ENCODE measurements at regions not wholly inside any gene's neighbourhood (a gene's known extent, or its start where the extent isn't known, plus 50 kb on each side); places are given as distances from the start of the nearest gene placed in this dataset.
A peak's percentile ranks its signal among the peaks of the same experiment; 100 is the strongest.

DNA sequence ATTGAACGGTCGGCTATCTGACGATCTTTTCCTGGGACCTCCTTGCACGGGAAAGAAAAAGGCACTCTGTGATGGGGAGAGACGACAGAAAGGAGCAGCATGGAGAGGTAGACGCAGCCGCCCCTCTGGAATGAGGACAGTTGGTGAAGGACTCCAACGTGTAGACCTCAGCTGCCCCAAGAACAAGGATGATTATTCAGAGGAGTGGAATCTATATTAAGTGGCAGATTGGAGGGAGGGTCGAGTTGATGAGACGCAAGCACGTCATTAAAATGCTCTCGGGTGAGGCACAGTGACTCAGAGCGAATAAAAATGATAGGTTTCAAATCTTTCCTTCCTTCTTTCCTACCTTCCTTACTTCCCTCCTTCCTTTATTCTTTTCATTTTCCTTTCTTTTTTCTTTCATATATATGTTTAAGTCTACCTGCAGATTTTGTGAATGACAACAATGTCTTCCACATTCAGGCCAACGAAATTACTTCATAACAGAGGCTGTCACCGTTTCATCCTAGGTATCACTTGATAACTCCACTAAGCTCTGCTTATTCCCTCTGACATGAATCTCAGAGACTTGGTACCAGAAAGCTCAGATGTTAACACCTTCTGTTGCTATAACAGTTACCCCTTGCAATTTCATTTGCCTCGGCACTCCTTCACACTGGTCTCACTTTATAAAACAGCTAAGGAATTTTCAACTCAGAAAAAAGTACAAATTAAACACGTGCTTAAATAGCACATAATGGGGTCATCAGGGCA is 110.0 kb upstream of the PPARGC1A start:
- Histone ChIP-seq H3K79me2 (ENCODE audit: insufficient read depth, low read depth, low read length) (no peaks in the 10 kb centered on the region), H3K4me3 (ENCODE audit: low read depth, low read length, poor library complexity, severe bottlenecking) (no peak overlapping the region), H3K9me2 (ENCODE audit: insufficient read depth, low read length) (no peaks in the 10 kb centered on the region), H3K4me1 (ENCODE audit: insufficient read depth, low read length, poor library complexity, severe bottlenecking) (no peaks in the 10 kb centered on the region), H3K27ac (ENCODE audit: low read depth, low read length, poor library complexity, severe bottlenecking) (no peak overlapping the region), H2AFZ (ENCODE audit: low read length) (no peak overlapping the region), H3K4me2 (ENCODE audit: low read length) (no peak overlapping the region), H3K36me3 (ENCODE audit: insufficient read depth, low read length) (no peaks in the 10 kb centered on the region), H4K20me1 (ENCODE audit: insufficient read depth, low read length) (no peaks in the 10 kb centered on the region), H3K9me3 (ENCODE audit: low read length) (no peaks in the 10 kb centered on the region)
- intact Hi-C loops (cut with micrococcal nuclease; ENCODE audit: unreplicated experiment) = no loop called here
- TF ChIP-seq EZH2phosphoT487 (IDR thresholded peaks at IDR 0.05; ENCODE audit: borderline replicate concordance, low read depth, low read length) = no peak
- TF ChIP-seq, protein P1, sequence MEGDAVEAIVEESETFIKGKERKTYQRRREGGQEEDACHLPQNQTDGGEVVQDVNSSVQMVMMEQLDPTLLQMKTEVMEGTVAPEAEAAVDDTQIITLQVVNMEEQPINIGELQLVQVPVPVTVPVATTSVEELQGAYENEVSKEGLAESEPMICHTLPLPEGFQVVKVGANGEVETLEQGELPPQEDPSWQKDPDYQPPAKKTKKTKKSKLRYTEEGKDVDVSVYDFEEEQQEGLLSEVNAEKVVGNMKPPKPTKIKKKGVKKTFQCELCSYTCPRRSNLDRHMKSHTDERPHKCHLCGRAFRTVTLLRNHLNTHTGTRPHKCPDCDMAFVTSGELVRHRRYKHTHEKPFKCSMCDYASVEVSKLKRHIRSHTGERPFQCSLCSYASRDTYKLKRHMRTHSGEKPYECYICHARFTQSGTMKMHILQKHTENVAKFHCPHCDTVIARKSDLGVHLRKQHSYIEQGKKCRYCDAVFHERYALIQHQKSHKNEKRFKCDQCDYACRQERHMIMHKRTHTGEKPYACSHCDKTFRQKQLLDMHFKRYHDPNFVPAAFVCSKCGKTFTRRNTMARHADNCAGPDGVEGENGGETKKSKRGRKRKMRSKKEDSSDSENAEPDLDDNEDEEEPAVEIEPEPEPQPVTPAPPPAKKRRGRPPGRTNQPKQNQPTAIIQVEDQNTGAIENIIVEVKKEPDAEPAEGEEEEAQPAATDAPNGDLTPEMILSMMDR (conservative IDR thresholded peaks at IDR 0.05; ENCODE audit: low read length) = no peak
- DNase-seq (ENCODE audit: low spot score) = no peak
- no TSS peak for BruUV-seq (replicated peaks)
- CTCF ChIA-PET (ENCODE audit: unreplicated experiment) = no interaction called here
- POLR2A ChIA-PET = interaction anchor here (0.7 to 2.0 kb wide), 6 partner anchors 8 to 316 kb away, joined by 3 to 9 read pairs (median 4); no protein-coding TSS in a partner anchor

- Histone ChIP-seq H3K27ac (ENCODE audit: low read depth, low read length, poor library complexity, severe bottlenecking) (peak overlapping the region; percentile 16), H3K79me2 (ENCODE audit: insufficient read depth, low read depth, low read length) (no peaks in the 10 kb centered on the region), H4K20me1 (ENCODE audit: insufficient read depth, low read length) (no peaks in the 10 kb centered on the region), H3K4me2 (ENCODE audit: low read length) (peak overlapping the region; percentile 6; the same call in 1 of the 2 replicates), H3K4me3 (ENCODE audit: low read depth, low read length, poor library complexity, severe bottlenecking) (no peak overlapping the region), H3K36me3 (ENCODE audit: insufficient read depth, low read length) (no peaks in the 10 kb centered on the region), H3K4me1 (ENCODE audit: insufficient read depth, low read length, poor library complexity, severe bottlenecking) (peaks cover 21% of the 10 kb centered on the region), H2AFZ (ENCODE audit: low read length) (no peak overlapping the region), H3K9me3 (ENCODE audit: low read length) (no peaks in the 10 kb centered on the region), H3K9me2 (ENCODE audit: insufficient read depth, low read length) (no peaks in the 10 kb centered on the region)
- intact Hi-C loops (cut with micrococcal nuclease; ENCODE audit: unreplicated experiment) = loop anchor here (2.0 kb wide), 1 partner anchor 21 kb away; no protein-coding TSS in a partner anchor
- POLR2A ChIA-PET = interaction anchor here (1.5 to 2.4 kb wide), 3 partner anchors 12 to 23 kb away, joined by 7 to 15 read pairs (median 15); no protein-coding TSS in a partner anchor
- CTCF ChIA-PET (ENCODE audit: unreplicated experiment) = interaction anchor here (0.5 to 0.7 kb wide), 2 partner anchors 20 to 39 kb away, joined by 3 read pairs; no protein-coding TSS in a partner anchor
- TF ChIP-seq EZH2phosphoT487 (IDR thresholded peaks at IDR 0.05; ENCODE audit: borderline replicate concordance, low read depth, low read length) = no peak
- TF ChIP-seq, protein P1 (conservative IDR thresholded peaks at IDR 0.05; ENCODE audit: low read length) = no peak
- peak; percentile 5 for DNase-seq (ENCODE audit: low spot score)
- BruUV-seq (replicated peaks) = no TSS peak
Observed at GRCh38 chr4:23993373-23993772, 103.5 kb upstream of the PPARGC1A start.

- no peaks in the 10 kb centered on the region for H3K9me3 ChIP-seq (ENCODE audit: low read length)
- no peaks in the 10 kb centered on the region for H3K79me2 ChIP-seq (ENCODE audit: insufficient read depth, low read depth, low read length)
- H3K4me1 ChIP-seq (ENCODE audit: insufficient read depth, low read length, poor library complexity, severe bottlenecking) = peaks cover 21% of the 10 kb centered on the region
- no peak overlapping the region for H3K4me3 ChIP-seq (ENCODE audit: low read depth, low read length, poor library complexity, severe bottlenecking)
- no TSS peak for BruUV-seq (replicated peaks)
- DNase-seq (ENCODE audit: low spot score) = no peak
- H3K4me2 ChIP-seq (ENCODE audit: low read length) = no peak overlapping the region
- no peak for TF ChIP-seq EZH2phosphoT487 (IDR thresholded peaks at IDR 0.05; ENCODE audit: borderline replicate concordance, low read depth, low read length)
- TF ChIP-seq, protein P1 (conservative IDR thresholded peaks at IDR 0.05; ENCODE audit: low read length) = no peak
- CTCF ChIA-PET (ENCODE audit: unreplicated experiment) = interaction anchor here (0.9 kb wide), 1 partner anchor 12 kb away, joined by 3 read pairs; no protein-coding TSS in a partner anchor
- intact Hi-C loops (cut with micrococcal nuclease; ENCODE audit: unreplicated experiment) = no loop called here
- H3K27ac ChIP-seq (ENCODE audit: low read depth, low read length, poor library complexity, severe bottlenecking) = no peak overlapping the region
- POLR2A ChIA-PET = interaction anchor here (1.1 to 3.2 kb wide), 9 partner anchors 10 to 35 kb away, joined by 3 to 16 read pairs (median 8); no protein-coding TSS in a partner anchor
- H3K36me3 ChIP-seq (ENCODE audit: insufficient read depth, low read length) = no peaks in the 10 kb centered on the region
- H2AFZ ChIP-seq (ENCODE audit: low read length) = peak overlapping the region; percentile 21; the same call in 1 of the 2 replicates
- no peaks in the 10 kb centered on the region for H4K20me1 ChIP-seq (ENCODE audit: insufficient read depth, low read length)
- no peaks in the 10 kb centered on the region for H3K9me2 ChIP-seq (ENCODE audit: insufficient read depth, low read length)
Observed at GRCh38 chr4:23991444-23991843, 101.6 kb upstream of the PPARGC1A start.
